ENCODE measurements at regions not wholly inside any gene's neighbourhood (a gene's known extent, or its start where the extent isn't known, plus 50 kb on each side); places are given as distances from the start of the nearest gene placed in this dataset.

DNA sequence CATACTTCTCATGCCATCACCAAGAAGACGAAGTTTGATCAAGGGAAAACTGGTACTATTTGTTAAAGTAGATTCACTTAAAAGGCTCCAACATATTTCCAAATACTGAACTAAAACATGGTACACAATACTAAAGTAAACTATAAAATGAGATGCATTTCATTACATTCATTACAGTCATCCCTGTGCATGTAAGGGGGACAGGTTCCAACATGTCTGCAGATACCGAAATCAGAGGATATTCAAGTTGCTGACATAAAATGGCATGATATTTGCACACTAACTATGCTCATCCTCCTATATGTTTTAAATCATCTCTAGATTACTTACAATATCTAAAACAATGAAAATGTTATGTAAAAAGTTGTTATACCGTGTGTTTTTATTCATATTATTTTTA lies 893.9 kb upstream of the MANEA start:
- ChIA-PET CTCF (no interaction called here), POLR2A (no interaction called here)
- Histone ChIP-seq H3K4me3 (ENCODE audit: low read depth in 2 of 2, low read length in 1 of 2) (no peak overlapping the region), H4K20me1 (ENCODE audit: insufficient read depth) (no peaks in the 10 kb centered on the region), H3K9me2 (no peaks in the 10 kb centered on the region), H3K36me3 (replicated peaks in 1 of 2; ENCODE audit: control insufficient read depth in 1 of 2, insufficient read depth in 2 of 2, low read length in 1 of 2) (no peaks in the 10 kb centered on the region), H3F3A (replicated peaks; ENCODE audit: insufficient read depth) (no peaks in the 10 kb centered on the region), H3K4me1 (ENCODE audit: control insufficient read depth in 1 of 2, insufficient read depth in 2 of 2, low read depth in 1 of 2, low read length in 1 of 2) (no peaks in the 10 kb centered on the region; a peak in 1 of 4 replicates), H2AFZ (ENCODE audit: low read depth) (no peak overlapping the region), H3K9ac (no peak overlapping the region), H3K9me3 (no peaks in the 10 kb centered on the region; the same call in 1 of the 2 replicates), H3K79me2 (ENCODE audit: insufficient read depth) (no peaks in the 10 kb centered on the region), H3K27ac (ENCODE audit: low read depth in 2 of 2, low read length in 1 of 2) (no peak overlapping the region), H3K4me2 (no peak overlapping the region), H3K27me3 (ENCODE audit: insufficient read depth) (no peaks in the 10 kb centered on the region)
- WGBS (ENCODE audit: low lambda C conversion rate), result 2% methylated on average over 3 of the region's 3 CpGs
- TF ChIP-seq RAD21 (IDR thresholded peaks at IDR 0.05; ENCODE audit: low read length), result no peak
- TF ChIP-seq EP300 (IDR thresholded peaks at IDR 0.05; ENCODE audit: borderline replicate concordance in 1 of 2, low read depth in 1 of 2, low read length in 1 of 2), result no peak
- no peak for TF ChIP-seq MXI1 (IDR thresholded peaks at IDR 0.05; ENCODE audit: low read depth, low read length)
- TF ChIP-seq YY1 (IDR thresholded peaks at IDR 0.05; ENCODE audit: low read depth), result no peak
- TF ChIP-seq ELF1 (IDR thresholded peaks at IDR 0.05), result no peak
- TF ChIP-seq FOXJ3 (CRISPR knock-in tag; IDR thresholded peaks at IDR 0.05), result no peak
- TF ChIP-seq SIN3A (IDR thresholded peaks at IDR 0.05; ENCODE audit: borderline replicate concordance, low read depth, low read length), result no peak
- no peak for TF ChIP-seq RCOR1 (IDR thresholded peaks at IDR 0.05; ENCODE audit: low read length)
- TF ChIP-seq, protein P1, sequence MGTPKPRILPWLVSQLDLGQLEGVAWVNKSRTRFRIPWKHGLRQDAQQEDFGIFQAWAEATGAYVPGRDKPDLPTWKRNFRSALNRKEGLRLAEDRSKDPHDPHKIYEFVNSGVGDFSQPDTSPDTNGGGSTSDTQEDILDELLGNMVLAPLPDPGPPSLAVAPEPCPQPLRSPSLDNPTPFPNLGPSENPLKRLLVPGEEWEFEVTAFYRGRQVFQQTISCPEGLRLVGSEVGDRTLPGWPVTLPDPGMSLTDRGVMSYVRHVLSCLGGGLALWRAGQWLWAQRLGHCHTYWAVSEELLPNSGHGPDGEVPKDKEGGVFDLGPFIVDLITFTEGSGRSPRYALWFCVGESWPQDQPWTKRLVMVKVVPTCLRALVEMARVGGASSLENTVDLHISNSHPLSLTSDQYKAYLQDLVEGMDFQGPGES (IDR thresholded peaks at IDR 0.05; ENCODE audit: low read depth, low read length), result no peak
- TF ChIP-seq TAF1 (IDR thresholded peaks at IDR 0.05; ENCODE audit: borderline replicate concordance, low read depth, low read length), result no peak
- TF ChIP-seq, protein P2, sequence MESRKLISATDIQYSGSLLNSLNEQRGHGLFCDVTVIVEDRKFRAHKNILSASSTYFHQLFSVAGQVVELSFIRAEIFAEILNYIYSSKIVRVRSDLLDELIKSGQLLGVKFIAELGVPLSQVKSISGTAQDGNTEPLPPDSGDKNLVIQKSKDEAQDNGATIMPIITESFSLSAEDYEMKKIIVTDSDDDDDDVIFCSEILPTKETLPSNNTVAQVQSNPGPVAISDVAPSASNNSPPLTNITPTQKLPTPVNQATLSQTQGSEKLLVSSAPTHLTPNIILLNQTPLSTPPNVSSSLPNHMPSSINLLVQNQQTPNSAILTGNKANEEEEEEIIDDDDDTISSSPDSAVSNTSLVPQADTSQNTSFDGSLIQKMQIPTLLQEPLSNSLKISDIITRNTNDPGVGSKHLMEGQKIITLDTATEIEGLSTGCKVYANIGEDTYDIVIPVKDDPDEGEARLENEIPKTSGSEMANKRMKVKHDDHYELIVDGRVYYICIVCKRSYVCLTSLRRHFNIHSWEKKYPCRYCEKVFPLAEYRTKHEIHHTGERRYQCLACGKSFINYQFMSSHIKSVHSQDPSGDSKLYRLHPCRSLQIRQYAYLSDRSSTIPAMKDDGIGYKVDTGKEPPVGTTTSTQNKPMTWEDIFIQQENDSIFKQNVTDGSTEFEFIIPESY (IDR thresholded peaks at IDR 0.05; ENCODE audit: borderline replicate concordance, low read depth), result no peak
- TF ChIP-seq, protein P3, sequence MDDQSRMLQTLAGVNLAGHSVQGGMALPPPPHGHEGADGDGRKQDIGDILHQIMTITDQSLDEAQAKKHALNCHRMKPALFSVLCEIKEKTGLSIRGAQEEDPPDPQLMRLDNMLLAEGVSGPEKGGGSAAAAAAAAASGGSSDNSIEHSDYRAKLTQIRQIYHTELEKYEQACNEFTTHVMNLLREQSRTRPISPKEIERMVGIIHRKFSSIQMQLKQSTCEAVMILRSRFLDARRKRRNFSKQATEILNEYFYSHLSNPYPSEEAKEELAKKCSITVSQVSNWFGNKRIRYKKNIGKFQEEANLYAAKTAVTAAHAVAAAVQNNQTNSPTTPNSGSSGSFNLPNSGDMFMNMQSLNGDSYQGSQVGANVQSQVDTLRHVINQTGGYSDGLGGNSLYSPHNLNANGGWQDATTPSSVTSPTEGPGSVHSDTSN (IDR thresholded peaks at IDR 0.05), result no peak
- TF ChIP-seq TCF12 (IDR thresholded peaks at IDR 0.05), result no peak
- no peak for TF ChIP-seq CHD2 (IDR thresholded peaks at IDR 0.05; ENCODE audit: low read length, partially characterized antibody)
- no peak for TF ChIP-seq EZH2phosphoT487 (IDR thresholded peaks at IDR 0.05; ENCODE audit: borderline replicate concordance, low read depth)
- TF ChIP-seq POLR2AphosphoS5 (IDR thresholded peaks at IDR 0.05; ENCODE audit: low read depth, low read length), result no peak
- no peak for TF ChIP-seq MEF2A (IDR thresholded peaks at IDR 0.05; ENCODE audit: borderline replicate concordance, low read depth)
- no peak for TF ChIP-seq JUND (IDR thresholded peaks at IDR 0.05)
- no peak for TF ChIP-seq FOSL2 (IDR thresholded peaks at IDR 0.05; ENCODE audit: borderline replicate concordance, low read depth)
- no peak for TF ChIP-seq FOXM1 (IDR thresholded peaks at IDR 0.05; ENCODE audit: low read depth)
- DNase-seq, result no peak

All from SK-N-SH (cell line).